Ishikawa (cell line): ENCODE measurements at regions not wholly inside any gene's neighbourhood (a gene's known extent, or its start where the extent isn't known, plus 50 kb on each side); places are given as distances from the start of the nearest gene placed in this dataset.
A peak's percentile ranks its signal among the peaks of the same experiment; 100 is the strongest.

Experiments used
- CEBPB ChIP-seq: IDR thresholded peaks from 2 replicates; pipeline ENCODE4 v1.6.1; 2012
- EGR1 ChIP-seq: IDR thresholded peaks from 2 replicates; pipeline ENCODE4 v1.6.1; 2012
- EP300 ChIP-seq: IDR thresholded peaks from 2 replicates; pipeline ENCODE4 v1.6.1; 2012; ENCODE audit warnings: borderline replicate concordance
- FOXM1 ChIP-seq: IDR thresholded peaks from 2 replicates; pipeline ENCODE4 v1.6.1; 2012; ENCODE audit warnings: low read depth, borderline replicate concordance
- NFIC ChIP-seq: IDR thresholded peaks from 2 replicates; pipeline ENCODE4 v1.6.1; 2012
- RAD21 ChIP-seq: IDR thresholded peaks from 2 replicates; pipeline ENCODE4 v1.6.1; 2012; ENCODE audit warnings: low read depth
- TAF1 ChIP-seq: IDR thresholded peaks from 2 replicates; pipeline ENCODE4 v1.6.1; 2012; ENCODE audit warnings: low read depth, mild to moderate bottlenecking
- TCF12 ChIP-seq: IDR thresholded peaks from 2 replicates; pipeline ENCODE4 v1.6.1; 2012; ENCODE audit warnings: low read depth
- TEAD4 ChIP-seq: IDR thresholded peaks from 2 replicates; pipeline ENCODE4 v1.6.1; 2012
- YY1 ChIP-seq: IDR thresholded peaks from 2 replicates; pipeline ENCODE4 v1.6.1; 2012; ENCODE audit warnings: low read depth
- ZBTB7A ChIP-seq: IDR thresholded peaks from 2 replicates; pipeline ENCODE4 v1.6.1; 2012; ENCODE audit warnings: low read depth
- TF ChIP-seq, protein P1 (sequence below): IDR thresholded peaks from 2 replicates; pipeline ENCODE4 v1.6.1; 2012; ENCODE audit warnings: low read depth, mild to moderate bottlenecking
- TF ChIP-seq, protein P2 (sequence below): IDR thresholded peaks from 2 replicates; pipeline ENCODE4 v1.6.1; 2012
- TF ChIP-seq, protein P3 (sequence below): IDR thresholded peaks from 2 replicates; pipeline ENCODE4 v1.6.1; 2012

DNA sequence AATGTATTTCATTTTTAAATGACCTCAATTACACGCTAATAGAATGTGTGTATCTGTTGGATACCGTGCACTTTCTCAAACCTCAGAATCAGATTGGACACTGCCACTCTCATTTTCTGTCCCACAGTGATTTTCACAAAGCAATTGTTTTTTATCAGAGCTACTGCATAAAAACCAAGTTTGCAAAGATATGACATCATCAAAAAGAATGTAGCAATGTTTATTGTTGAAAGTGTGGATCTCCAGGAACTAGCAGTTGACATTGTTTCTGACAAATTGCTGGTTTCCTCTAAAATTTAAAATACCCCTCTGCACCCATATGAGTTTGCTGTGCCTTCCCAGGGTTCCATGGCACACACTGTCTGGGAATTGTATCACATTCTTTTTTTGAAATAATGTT is 362.7 kb upstream of the DDI1 start:
- TF ChIP-seq, protein P1, sequence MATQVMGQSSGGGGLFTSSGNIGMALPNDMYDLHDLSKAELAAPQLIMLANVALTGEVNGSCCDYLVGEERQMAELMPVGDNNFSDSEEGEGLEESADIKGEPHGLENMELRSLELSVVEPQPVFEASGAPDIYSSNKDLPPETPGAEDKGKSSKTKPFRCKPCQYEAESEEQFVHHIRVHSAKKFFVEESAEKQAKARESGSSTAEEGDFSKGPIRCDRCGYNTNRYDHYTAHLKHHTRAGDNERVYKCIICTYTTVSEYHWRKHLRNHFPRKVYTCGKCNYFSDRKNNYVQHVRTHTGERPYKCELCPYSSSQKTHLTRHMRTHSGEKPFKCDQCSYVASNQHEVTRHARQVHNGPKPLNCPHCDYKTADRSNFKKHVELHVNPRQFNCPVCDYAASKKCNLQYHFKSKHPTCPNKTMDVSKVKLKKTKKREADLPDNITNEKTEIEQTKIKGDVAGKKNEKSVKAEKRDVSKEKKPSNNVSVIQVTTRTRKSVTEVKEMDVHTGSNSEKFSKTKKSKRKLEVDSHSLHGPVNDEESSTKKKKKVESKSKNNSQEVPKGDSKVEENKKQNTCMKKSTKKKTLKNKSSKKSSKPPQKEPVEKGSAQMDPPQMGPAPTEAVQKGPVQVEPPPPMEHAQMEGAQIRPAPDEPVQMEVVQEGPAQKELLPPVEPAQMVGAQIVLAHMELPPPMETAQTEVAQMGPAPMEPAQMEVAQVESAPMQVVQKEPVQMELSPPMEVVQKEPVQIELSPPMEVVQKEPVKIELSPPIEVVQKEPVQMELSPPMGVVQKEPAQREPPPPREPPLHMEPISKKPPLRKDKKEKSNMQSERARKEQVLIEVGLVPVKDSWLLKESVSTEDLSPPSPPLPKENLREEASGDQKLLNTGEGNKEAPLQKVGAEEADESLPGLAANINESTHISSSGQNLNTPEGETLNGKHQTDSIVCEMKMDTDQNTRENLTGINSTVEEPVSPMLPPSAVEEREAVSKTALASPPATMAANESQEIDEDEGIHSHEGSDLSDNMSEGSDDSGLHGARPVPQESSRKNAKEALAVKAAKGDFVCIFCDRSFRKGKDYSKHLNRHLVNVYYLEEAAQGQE = no peak
- TF ChIP-seq TAF1 = no peak
- no peak for TF ChIP-seq TCF12
- TF ChIP-seq NFIC = no peak
- no peak for TF ChIP-seq ZBTB7A

DNA sequence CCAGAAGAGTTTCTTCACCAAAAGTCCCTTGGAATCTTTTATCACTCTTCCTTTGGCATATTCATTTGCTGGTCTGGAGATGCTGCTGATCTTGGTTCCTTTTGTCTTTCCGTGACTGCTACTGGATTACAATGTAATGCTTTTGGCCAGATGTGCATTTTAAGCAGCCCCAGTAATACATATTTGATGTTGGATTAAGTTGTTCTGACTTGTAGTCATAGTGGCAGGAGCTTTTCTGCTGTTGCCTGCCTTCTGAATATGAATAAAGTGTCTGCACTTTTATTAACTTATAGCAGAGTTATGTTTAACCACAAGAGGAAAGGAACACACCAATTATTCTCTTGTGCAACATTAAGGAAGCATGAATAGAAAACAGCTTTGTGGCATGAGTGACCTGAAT is 360.0 kb upstream of the DDI1 start:
- TF ChIP-seq, protein P1 = no peak
- TF ChIP-seq FOXM1 = no peak
- no peak for TF ChIP-seq NFIC
- no peak for TF ChIP-seq EP300
- no peak for TF ChIP-seq RAD21
- no peak for TF ChIP-seq ZBTB7A
- TF ChIP-seq CEBPB = no peak

DNA sequence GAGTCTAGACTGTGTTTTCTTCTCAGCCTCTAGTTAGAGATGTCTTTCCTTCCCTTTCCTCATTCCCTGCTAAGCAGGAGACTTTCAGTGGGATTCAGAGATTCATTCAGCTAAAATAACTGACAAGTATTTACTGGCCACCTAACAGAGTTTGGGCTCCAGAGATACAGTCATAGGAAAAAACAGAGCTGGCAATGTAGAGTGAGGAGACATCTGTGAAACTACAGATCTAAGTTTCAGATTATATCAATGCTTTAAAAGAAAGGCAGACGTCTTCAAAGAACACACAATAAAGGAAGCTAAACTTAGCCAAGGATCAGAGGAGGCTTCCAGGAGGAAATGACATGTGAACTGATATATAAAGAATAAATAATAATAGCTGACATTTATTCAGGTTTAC is 355.6 kb upstream of the DDI1 start:
- TF ChIP-seq, protein P2, sequence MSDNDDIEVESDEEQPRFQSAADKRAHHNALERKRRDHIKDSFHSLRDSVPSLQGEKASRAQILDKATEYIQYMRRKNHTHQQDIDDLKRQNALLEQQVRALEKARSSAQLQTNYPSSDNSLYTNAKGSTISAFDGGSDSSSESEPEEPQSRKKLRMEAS = no peak

DNA sequence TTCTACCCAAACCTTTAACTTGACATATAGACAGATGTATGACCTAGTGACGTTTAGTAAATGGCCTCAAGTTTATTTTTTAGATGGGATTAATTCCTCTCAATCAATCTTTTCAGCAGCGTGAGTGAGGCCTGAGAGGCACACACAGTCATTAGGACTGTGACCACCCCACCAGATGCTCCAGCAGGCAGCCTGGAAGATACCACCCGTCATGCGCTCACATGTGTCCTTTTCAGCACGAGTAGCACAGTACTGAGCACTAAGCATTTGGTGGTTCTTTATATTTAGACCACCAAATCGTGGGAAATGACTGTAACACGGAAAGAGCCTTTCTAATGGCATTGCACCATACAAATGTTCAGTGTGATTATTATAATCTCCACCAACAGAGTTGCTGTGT is 354.6 kb upstream of the DDI1 start:
- no peak for TF ChIP-seq FOXM1
- no peak for TF ChIP-seq TAF1
- no peak for TF ChIP-seq TCF12
- TF ChIP-seq NFIC = no peak
- TF ChIP-seq, protein P2 = no peak

DNA sequence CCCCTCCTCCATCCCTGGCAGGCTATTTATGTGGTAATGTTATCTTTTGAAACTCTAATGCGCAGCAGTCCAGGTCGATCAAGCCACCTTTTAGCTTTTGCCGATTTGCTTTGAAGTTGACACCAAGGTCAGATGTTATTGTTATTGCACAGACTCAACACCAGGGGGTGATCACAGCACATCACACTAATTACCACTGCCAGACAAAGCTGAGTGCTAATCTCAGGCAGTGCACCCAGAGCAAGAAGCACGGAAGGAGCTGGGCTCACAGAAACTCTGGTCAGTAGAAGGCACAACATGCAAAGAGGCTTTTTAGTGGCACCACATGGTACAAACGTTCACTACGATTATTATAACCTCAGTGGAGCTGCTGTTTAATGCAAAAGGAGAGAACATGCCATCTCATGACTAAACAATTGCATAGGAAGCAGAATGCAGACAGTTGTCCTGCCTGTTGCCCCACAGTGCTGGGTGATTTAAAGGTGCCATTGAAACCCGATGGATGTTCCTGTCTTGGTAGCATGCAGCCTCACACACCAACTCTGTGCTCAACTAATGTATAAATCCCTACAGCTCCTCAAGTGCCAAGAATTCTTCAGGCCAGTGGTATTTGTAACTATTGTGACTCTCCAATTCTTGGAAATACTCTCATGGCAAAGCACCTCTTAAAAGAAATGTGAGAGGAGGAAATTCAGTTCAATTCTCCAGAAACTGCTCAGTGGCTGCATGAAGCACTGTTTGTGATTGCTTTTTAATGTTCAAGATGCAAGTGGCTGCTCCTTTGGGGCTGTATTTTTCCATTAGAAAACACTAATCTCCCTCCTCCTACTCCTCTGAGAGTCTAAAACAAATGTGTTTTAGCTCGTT is 353.9 kb upstream of the DDI1 start:
- no peak for TF ChIP-seq TAF1
- no peak for TF ChIP-seq TCF12
- no peak for TF ChIP-seq NFIC
- peak; percentile 96 for TF ChIP-seq RAD21
- TF ChIP-seq ZBTB7A = no peak
- TF ChIP-seq, protein P3, sequence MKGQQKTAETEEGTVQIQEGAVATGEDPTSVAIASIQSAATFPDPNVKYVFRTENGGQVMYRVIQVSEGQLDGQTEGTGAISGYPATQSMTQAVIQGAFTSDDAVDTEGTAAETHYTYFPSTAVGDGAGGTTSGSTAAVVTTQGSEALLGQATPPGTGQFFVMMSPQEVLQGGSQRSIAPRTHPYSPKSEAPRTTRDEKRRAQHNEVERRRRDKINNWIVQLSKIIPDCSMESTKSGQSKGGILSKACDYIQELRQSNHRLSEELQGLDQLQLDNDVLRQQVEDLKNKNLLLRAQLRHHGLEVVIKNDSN = no peak

DNA sequence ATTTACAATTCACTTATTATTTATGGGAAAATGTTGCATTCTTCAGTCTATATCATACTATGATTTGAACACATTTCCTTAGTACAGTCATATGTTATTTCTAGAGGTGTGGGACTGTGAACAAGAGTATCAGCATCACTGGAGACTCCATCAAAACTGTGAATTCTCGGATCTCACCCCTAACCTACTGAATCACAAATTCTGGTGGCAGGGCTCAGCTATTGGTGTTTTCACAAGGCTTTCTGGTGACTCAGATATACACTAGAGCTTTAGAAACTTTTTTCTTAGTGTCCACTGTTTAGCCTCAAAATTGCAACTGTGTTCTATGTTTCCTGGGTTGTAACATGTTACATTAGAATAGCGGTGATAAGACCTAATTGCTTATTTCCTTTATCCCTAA is 352.9 kb upstream of the DDI1 start:
- TF ChIP-seq, protein P1 = no peak
- no peak for TF ChIP-seq EP300
- TF ChIP-seq ZBTB7A = no peak

DNA sequence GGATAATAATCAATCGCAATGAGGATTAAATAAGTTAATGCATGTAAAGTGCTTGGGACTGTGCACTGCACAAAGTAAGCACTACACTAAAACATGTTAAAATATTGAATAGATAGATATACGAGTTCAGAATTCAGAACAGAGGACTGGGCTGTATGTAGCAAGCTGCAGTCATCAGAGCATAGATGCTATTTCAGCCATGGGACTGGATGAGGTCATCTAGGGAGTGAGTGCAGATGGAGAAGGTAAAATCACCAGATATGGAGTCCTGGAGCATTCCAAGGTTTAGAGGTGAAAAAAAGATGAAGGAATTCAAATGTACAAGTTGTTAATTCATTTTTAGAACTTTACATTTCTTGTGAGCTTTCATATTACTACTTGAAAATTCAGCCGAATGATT is 347.5 kb upstream of the DDI1 start:
- TF ChIP-seq TAF1 (no peak), TCF12 (no peak), EGR1 (no peak), NFIC (no peak), EP300 (no peak), TEAD4 (no peak), ZBTB7A (no peak), RAD21 (no peak), CEBPB (no peak), FOXM1 (no peak), YY1 (no peak)
- TF ChIP-seq, protein P1 = no peak
- TF ChIP-seq, protein P3 = no peak
